Amniotic epithelial cell (primary cell): ENCODE measurements at regions not wholly inside any gene's neighbourhood (a gene's known extent, or its start where the extent isn't known, plus 50 kb on each side); places are given as distances from the start of the nearest gene placed in this dataset.
A peak's percentile ranks its signal among the peaks of the same experiment; 100 is the strongest.
"Not testable (repeated sequence)": the region's sequence is repeated elsewhere in the genome, so short reads cannot be mapped to it uniquely, and the experiment has no call there.

Experiments used
- DNase-seq: peaks from one replicate; pipeline ENCODE4 v3.0.0-alpha.2; 2010; ENCODE audit warnings: low read depth

GRCh38 chr7:56466607-56467525 lies 350.6 kb upstream of the NUPR2 start:
- not testable (repeated sequence) for DNase-seq

DNA sequence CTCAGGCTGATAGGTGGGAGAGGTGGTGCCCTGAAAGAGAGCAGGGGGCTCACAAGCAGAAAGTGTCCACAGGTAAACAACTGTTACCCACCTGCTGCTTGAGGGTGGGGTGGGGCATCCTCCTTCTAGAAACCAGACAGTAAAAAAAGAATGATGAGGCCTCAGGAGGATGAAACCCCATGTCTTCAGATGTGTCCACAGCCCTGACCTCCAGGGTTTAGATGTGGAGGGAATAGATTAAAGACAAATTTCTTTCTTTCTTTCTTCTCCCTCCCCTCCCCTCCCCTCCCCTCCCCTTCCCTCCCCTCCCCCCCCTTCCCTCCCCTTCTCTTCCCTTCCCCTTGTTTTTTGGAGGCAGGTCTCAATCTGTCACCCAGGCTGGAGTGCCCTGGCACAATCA lies 333.5 kb upstream of the NUPR2 start:
- no peak for DNase-seq

DNA sequence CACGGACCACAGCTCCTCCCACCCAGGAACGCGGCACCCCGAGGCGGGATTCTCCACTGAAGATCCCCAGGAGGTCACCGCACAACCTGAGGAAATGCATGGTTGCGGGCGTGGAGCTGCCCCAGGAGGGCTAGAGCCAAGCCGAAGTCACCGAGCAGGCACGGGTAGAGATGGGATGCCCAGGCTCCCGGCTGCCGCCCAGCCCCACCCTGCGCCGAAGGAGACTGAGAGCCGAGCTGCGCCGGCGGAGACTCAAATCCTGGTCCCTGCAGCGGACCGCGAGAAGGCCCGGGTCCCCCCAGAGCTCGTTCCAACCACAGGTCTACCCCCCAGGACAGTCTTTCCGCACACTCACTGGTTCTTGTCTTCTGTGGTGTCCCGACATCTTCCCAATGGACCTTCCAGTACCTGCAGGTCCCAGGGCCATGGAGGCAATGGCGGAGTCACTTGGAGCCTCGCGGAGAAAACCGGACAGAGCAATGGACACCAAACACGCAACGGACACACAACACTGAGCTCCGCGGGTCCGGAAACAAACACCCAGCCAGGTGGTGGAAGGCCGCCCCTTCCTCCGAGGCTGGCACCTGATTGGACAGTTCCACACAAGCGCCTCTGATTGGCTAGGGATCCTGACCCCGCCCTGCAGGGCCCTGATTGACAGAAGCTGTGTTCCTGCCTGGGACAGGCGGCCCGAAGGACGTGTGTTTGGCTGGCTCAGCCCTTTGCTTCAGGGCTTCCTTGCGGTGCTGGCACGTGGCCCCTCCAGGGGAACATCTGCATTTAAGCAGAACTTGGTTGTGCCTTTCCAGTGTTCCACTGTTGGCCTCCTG lies 331.9 kb upstream of the NUPR2 start:
- no peak for DNase-seq

GRCh38 chr7:56420528-56420927 lies 304.3 kb upstream of the NUPR2 start:
- DNase-seq: not testable (repeated sequence)

- no peak for DNase-seq
Measured at GRCh38 chr7:56375173-56375572, 259.0 kb upstream of the NUPR2 start.

DNA sequence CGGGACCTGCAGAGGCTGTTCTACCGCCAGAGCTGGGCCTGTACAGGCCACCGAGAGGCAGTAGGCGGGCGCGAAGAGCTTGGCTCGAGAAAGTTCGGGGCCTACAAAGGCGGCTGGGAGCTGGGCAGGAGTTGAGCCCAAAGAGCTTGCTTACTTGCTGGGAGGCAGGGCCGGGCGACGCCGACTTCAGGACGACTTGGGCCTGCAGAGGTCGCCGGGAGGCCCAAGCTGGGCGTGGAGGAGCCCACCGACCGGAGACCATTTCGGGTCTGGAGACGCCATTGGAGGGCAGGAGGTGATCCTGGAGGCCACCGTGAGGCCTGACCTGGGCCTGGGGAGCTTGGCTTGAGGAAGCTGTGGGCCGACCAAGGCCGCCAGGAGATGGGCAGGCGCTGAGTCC lies 258.4 kb upstream of the NUPR2 start:
- not testable (repeated sequence) for DNase-seq

DNA sequence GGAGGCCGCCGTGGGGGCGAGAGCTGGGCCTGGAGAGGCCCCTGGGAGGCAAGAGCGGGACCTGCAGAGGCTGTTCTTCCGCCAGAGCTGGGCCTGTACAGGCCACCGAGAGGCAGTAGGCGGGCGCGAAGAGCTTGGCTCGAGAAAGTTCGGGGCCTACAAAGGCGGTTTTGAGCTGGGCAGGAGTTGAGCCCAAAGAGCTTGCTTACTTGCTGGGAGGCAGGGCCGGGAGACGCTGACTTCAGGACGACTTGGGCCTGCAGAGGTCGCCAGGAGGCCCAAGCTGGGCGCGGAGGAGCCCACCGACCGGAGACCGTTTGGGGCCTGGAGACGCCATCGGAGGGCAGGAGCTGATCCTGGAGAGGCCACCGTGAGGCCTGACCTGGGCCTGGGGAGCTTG lies 257.1 kb upstream of the NUPR2 start:
- DNase-seq: peak; percentile 16

DNA sequence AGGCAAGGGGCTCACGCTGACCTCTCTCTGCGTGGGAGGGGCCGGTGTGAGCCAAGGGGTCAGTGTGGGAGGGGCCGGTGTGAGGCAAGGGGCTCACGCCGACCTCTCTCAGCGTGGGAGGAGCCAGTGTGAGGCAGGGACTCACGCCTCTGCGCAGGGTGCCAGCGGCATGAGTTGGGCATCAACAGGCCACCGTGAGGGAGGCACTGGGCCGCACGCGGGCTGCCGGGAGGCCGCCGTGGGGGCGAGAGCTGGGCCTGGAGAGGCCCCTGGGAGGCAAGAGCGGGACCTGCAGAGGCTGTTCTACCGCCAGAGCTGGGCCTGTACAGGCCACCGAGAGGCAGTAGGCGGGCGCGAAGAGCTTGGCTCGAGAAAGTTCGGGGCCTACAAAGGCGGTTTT lies 255.6 kb upstream of the NUPR2 start:
- not testable (repeated sequence) for DNase-seq

DNA sequence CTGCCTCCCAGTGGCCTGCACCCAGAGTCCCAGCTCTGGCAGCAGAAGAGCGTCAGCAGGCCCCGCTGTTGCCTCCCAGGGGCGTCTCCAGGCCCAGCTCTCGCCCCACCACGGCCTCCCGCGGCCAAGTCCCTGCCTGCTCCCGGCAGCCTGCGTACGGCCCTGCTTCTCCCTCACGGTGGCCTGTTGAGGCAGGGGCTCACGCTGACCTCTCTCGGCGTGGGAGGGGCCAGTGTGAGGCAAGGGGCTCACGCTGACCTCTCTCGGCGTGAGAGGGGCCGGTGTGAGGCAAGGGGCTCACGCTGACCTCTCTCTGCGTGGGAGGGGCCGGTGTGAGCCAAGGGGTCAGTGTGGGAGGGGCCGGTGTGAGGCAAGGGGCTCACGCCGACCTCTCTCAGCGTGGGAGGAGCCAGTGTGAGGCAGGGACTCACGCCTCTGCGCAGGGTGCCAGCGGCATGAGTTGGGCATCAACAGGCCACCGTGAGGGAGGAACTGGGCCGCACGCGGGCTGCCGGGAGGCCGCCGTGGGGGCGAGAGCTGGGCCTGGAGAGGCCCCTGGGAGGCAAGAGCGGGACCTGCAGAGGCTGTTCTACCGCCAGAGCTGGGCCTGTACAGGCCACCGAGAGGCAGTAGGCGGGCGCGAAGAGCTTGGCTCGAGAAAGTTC lies 254.1 kb upstream of the NUPR2 start:
- DNase-seq: not testable (repeated sequence)

DNA sequence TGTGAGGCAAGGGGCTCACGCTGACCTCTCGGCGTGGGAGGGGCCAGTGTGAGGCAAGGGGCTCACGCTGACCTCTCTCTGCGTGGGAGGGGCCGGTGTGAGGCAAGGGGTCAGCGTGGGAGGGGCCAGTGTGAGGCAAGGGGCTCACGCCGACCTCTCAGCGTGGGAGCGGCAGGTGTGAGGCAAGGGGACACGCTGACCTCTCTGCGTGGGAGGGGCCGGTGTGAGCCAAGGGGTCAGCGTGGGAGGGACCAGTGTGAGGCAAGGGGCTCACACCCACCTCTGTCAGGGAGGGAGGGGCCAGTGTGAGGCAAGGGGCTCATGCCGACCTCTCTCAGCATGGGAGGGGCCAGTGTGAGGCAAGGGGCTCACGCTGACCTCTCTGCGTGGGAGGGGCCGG lies 251.7 kb upstream of the NUPR2 start:
- not testable (repeated sequence) for DNase-seq

GRCh38 chr7:56367411-56367810 lies 251.2 kb upstream of the NUPR2 start:
- DNase-seq: not testable (repeated sequence)

DNA sequence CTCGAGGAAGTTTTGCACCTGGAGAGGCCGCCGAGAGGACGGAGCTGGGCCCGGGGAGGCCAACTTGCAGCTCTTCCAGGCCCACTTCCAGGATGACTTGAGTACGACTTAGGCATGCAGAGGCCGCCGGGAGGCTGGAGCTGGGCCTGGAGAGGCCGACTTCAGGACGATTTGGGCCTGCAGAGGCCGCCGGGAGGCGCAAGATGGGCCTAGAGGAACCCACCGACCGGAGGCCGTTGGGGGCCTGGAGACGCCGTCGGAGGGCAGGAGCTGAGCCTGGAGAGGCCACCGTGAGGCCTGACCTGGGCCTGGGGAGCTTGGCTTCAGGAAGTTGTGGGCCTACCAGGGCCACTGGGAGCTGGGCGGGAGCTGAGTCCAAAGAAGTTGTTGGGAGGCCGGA lies 250.5 kb upstream of the NUPR2 start:
- not testable (repeated sequence) for DNase-seq

DNA sequence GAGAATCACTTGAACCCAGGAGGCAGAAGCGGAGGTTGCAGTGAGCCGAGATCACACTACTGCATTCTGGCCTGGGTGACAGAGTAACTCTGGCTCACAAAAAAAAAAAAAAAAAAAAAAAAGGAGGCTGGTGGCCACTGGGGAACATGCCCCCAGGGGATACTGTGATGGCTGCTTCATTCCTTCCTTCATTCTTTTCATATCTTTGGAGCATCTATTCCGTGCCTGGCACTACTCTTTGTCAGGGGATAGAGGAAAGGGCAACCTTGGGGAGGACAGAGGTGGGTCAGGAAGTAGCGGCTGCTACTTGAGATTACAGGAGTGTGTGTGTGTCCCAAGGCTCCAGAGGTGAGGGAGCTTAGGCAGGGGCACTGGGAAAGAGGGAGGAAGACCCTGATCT lies 236.4 kb upstream of the NUPR2 start:
- DNase-seq: not testable (repeated sequence)

GRCh38 chr7:56351181-56351580 lies 235.0 kb upstream of the NUPR2 start:
- DNase-seq: not testable (repeated sequence)

DNA sequence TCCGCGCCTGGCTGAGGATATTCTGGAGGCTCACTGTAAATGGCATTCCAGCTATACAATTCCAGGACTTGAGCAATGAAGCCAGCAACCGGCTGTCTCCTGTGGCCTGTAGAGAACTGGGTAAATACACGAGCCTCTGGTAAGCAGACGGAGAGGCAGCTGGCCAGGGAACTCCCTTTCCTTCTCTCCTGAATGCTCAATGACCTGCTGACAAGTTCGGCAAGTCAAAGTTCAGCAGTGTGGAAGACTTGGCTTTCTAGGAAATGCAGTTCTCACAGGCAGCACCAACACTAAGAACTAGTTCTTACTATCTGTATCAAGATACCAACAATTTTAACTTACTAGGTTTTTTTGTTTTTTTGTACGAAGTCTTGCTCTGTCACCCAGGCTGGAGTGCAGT lies 232.1 kb upstream of the NUPR2 start:
- DNase-seq: not testable (repeated sequence)

DNA sequence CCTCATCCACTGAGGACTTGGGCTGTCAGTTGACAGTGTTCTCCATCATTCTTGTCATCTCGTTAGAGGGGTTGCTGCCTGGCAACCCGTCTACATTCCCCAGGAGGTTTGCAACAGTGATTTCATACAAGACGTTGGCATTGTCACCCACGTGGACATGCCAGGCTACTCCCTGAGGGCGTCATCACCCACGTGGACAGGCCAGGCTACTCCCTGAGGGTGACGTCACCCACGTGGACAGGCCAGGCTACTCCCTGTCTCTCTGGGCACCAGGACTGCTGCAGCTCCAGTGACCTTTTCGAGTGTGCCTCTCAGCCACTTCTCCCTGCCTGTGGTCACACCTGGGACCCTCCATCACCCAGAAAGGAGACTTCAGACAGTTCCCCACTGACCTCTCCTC lies 212.1 kb upstream of the NUPR2 start:
- DNase-seq: not testable (repeated sequence)

GRCh38 chr7:56290548-56290947 lies 174.3 kb upstream of the NUPR2 start:
- DNase-seq: no peak

DNA sequence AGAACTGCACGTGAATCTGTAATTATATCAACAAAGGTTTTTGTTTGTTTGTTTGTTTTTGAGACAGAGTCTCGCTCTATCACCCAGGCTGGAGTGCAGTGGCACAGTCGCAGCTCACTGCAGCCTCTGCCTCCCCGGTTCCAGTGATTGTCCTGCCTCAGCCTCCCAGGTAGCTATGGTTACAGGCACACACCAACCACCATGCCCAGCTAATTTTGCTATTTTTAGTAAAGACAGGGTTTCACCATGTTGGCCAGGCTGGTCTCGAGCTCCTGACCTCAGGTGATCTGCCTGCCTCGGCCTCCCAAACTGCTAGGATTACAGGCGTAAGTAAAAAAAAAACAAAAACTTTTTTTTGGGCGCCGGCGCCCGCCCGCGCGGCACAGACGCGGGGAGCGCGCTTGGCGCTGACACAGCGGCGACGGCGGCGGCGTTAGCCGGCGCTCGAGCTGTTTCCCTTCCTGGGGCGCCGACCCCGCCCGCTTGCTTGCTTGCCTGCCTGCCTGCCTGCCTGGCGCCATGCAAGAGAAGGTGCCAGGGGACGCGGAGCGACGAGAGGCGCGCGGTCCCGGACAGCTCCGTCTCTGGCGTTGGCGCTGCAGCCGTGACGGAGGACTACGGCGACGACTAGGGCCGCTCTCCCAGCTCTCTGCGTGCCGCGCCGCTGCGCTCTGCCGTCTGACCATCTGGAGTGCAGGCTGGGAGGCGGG lies 171.4 kb upstream of the NUPR2 start:
- no peak for DNase-seq

DNA sequence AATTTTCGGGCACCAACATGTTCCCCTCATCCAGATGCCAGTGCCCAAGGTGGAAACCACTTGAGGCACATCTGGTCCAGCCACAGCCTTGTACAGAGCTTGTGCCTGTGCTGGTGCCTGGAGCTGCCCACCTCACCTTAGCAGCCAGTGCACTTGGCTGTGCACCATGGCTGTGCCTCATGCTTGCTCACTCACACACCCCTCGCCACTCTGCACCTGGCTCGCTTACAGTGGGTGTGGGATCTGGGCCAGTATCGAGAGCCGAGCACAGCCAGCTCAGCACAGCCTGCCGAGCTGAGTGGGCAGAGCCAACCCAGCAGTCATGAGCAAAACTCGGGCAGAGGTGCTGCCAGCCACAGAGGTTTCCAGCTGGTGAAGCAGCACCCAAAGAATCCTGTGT lies 139.9 kb upstream of the NUPR2 start:
- DNase-seq: no peak

- no peak for DNase-seq
Measured at GRCh38 chr7:56250135-56250534, 133.9 kb upstream of the NUPR2 start.

DNA sequence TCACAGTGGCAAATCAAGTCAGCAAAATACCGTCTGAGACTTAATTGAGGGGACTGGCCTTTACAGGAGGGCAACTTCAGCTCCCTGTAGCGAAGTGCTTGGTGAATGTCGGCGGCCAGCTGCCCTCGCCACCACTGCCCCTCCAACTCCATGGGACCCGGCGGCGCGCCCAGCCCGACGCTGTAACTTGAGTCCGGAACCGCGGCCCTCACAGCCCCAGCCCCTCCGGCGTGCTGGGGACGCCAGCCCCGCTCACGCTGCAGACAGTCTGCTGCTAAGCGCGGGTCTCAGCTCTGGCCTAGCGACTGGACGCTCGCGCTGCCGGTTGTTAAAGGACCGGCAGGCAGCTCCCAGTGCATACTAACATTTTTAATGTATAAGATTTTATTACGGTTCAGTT lies 113.4 kb upstream of the NUPR2 start:
- DNase-seq: no peak

- no peak for DNase-seq
Measured at GRCh38 chr7:56222866-56223265, 106.6 kb upstream of the NUPR2 start.
